MCF 10A (cell line): ENCODE measurements at regions not wholly inside any gene's neighbourhood (a gene's known extent, or its start where the extent isn't known, plus 50 kb on each side); places are given as distances from the start of the nearest gene placed in this dataset.
"Not testable (repeated sequence)": the region's sequence is repeated elsewhere in the genome, so short reads cannot be mapped to it uniquely, and the experiment has no call there.

Source experiments
- BruUV-seq: library from RNA; stranded (reverse); fragments of 400-500 nt; replicated peaks from 2 replicates; lab custom pipeline; 2021; lab: Mats Ljungman, UMichigan
- CTCF ChIA-PET: fragments of 300-600 bp; sonication (Branson Sonifier 250); formaldehyde crosslinking; extraction: SDS; loops from one replicate; lab custom pipeline; 2021; ENCODE audit warnings: antibody characterized with exemption, inconsistent platforms; lab: Yijun Ruan, JAX
- POLR2A ChIA-PET: fragments of 300-600, 350-650 bp; sonication (Branson Sonifier 250); formaldehyde crosslinking; extraction: SDS; loops from one replicate; lab custom pipeline; 2020; ENCODE audit warnings: antibody characterized with exemption, inconsistent platforms; lab: Yijun Ruan, JAX
- DNase-seq: peaks from one replicate; pipeline ENCODE4 v3.0.0-alpha.2; 2018; ENCODE audit not compliant: unreplicated experiment
- H3K27ac Mint-ChIP-seq: one replicate; pipeline ENCODE4 v1.8.0; 2022; ENCODE audit warnings: mild to moderate bottlenecking, low read depth, mixed read lengths; ENCODE audit not compliant: unreplicated experiment
- H3K27me3 Mint-ChIP-seq: one replicate; pipeline ENCODE4 v1.8.0; 2022; ENCODE audit warnings: mixed read lengths; ENCODE audit not compliant: insufficient read depth, unreplicated experiment
- H3K36me3 Mint-ChIP-seq: one replicate; pipeline ENCODE4 v1.8.0; 2022; ENCODE audit warnings: mild to moderate bottlenecking, moderate library complexity, mixed read lengths; ENCODE audit not compliant: insufficient read depth, unreplicated experiment
- H3K4me1 Mint-ChIP-seq: one replicate; pipeline ENCODE4 v1.8.0; 2022; ENCODE audit warnings: mixed read lengths; ENCODE audit not compliant: insufficient read depth, unreplicated experiment
- H3K4me3 Mint-ChIP-seq: one replicate; pipeline ENCODE4 v1.8.0; 2022; ENCODE audit warnings: mild to moderate bottlenecking, moderate library complexity, mixed read lengths; ENCODE audit not compliant: unreplicated experiment
- H3K9me3 Mint-ChIP-seq: one replicate; pipeline ENCODE4 v1.8.0; 2022; ENCODE audit warnings: mixed read lengths; ENCODE audit not compliant: unreplicated experiment
- CTCF ChIP-seq: fragments of 200-600 bp; IDR thresholded peaks from one replicate; pipeline ENCODE4 v1.8.0; 2022; ENCODE audit warnings: antibody characterized with exemption, mild to moderate bottlenecking; ENCODE audit not compliant: unreplicated experiment
- intact Hi-C: fragments of 100-400 bp; cut with micrococcal nuclease; formaldehyde crosslinking; loops from 2 replicates; pipeline ENCODE4 v1.14.1; 2022

GRCh38 chr17:65293584-65294180 is 156.5 kb downstream of the RGS9 start:
- H3K36me3 Mint-ChIP-seq, result no peaks in the 10 kb centered on the region
- H3K27ac Mint-ChIP-seq, result no peak overlapping the region
- BruUV-seq, result no TSS peak
- H3K27me3 Mint-ChIP-seq, result no peaks in the 10 kb centered on the region
- ChIA-PET POLR2A (interaction anchor here (1.0 kb wide), 1 partner anchor 502 kb away, joined by 3 read pairs; no protein-coding TSS in a partner anchor), CTCF (interaction anchor here (0.5 to 4.3 kb wide), 34 partner anchors 8 to 1509 kb away, joined by 3 to 45 read pairs (median 4); no protein-coding TSS in a partner anchor)
- H3K4me3 Mint-ChIP-seq, result no peak overlapping the region
- no peak for TF ChIP-seq CTCF
- intact Hi-C loops, result loop anchor here (1.0 to 5.0 kb wide), 4 partner anchors 169 to 872 kb away; no protein-coding TSS in a partner anchor
- peaks cover 6% of the 10 kb centered on the region for H3K4me1 Mint-ChIP-seq
- H3K9me3 Mint-ChIP-seq, result no peaks in the 10 kb centered on the region
- no peak for DNase-seq

- H3K27ac Mint-ChIP-seq, result no peak overlapping the region
- no peak for TF ChIP-seq CTCF
- ChIA-PET POLR2A (no interaction called here), CTCF (interaction anchor here (0.6 to 4.3 kb wide), 7 partner anchors 20 to 1578 kb away, joined by 3 to 45 read pairs (median 4); no protein-coding TSS in a partner anchor)
- no TSS peak for BruUV-seq
- no peak overlapping the region for H3K4me3 Mint-ChIP-seq
- H3K36me3 Mint-ChIP-seq, result no peaks in the 10 kb centered on the region
- peaks cover 6% of the 10 kb centered on the region for H3K4me1 Mint-ChIP-seq
- no peaks in the 10 kb centered on the region for H3K9me3 Mint-ChIP-seq
- no peak for DNase-seq
- intact Hi-C loops, result loop anchor here (5.0 kb wide), 1 partner anchor 170 kb away; no protein-coding TSS in a partner anchor
- no peaks in the 10 kb centered on the region for H3K27me3 Mint-ChIP-seq
Measured at GRCh38 chr17:65292430-65292829, 155.3 kb downstream of the RGS9 start.

- H3K9me3 Mint-ChIP-seq, BruUV-seq, H3K27me3 Mint-ChIP-seq, DNase-seq, H3K27ac Mint-ChIP-seq, H3K4me3 Mint-ChIP-seq, H3K4me1 Mint-ChIP-seq, H3K36me3 Mint-ChIP-seq, POLR2A ChIA-PET: not testable (repeated sequence)
- CTCF ChIA-PET, result interaction anchor here (0.5 to 2.2 kb wide), 4 partner anchors 57 to 875 kb away, joined by 3 to 8 read pairs (median 4); no protein-coding TSS in a partner anchor
- intact Hi-C loops, result loop anchor here (5.0 kb wide), 1 partner anchor 171 kb away; no protein-coding TSS in a partner anchor
Measured at GRCh38 chr17:65291301-65291700, 154.1 kb downstream of the RGS9 start.

- H3K27me3 Mint-ChIP-seq, result no peaks in the 10 kb centered on the region
- TF ChIP-seq CTCF, result no peak
- POLR2A ChIA-PET, result no interaction called here
- H3K4me1 Mint-ChIP-seq, result peaks cover 6% of the 10 kb centered on the region
- intact Hi-C loops, result loop anchor here (5.0 kb wide), 1 partner anchor 172 kb away; no protein-coding TSS in a partner anchor
- H3K9me3 Mint-ChIP-seq, result no peaks in the 10 kb centered on the region
- no peak overlapping the region for H3K27ac Mint-ChIP-seq
- no peak overlapping the region for H3K4me3 Mint-ChIP-seq
- H3K36me3 Mint-ChIP-seq, result no peaks in the 10 kb centered on the region
- no peak for DNase-seq
- CTCF ChIA-PET, result interaction anchor here (0.5 to 0.7 kb wide), 4 partner anchors 11 to 729 kb away, joined by 3 to 6 read pairs (median 4); no protein-coding TSS in a partner anchor
- no TSS peak for BruUV-seq
Measured at GRCh38 chr17:65290616-65291015, 153.4 kb downstream of the RGS9 start.
